H1 (cell line): ENCODE measurements at regions not wholly inside any gene's neighbourhood (a gene's known extent, or its start where the extent isn't known, plus 50 kb on each side); places are given as distances from the start of the nearest gene placed in this dataset.

Experiments
- CTCF ChIA-PET: fragments of 300-600 bp; sonication (Branson Sonifier 250); formaldehyde crosslinking; loops from one replicate; lab custom pipeline; 2021; ENCODE audit not compliant: partially characterized antibody; lab: Charles Lee
- POLR2A ChIA-PET: fragments of 300-600 bp; sonication (Branson Sonifier 250); formaldehyde crosslinking; loops from one replicate; lab custom pipeline; 2021; ENCODE audit warnings: inconsistent platforms; ENCODE audit not compliant: partially characterized antibody; lab: Charles Lee
- DNase-seq, 2 experiments: peaks; one replicate each; pipeline versions ENCODE4 v3.0.0 to v3.0.0-alpha.2; 2010 to 2022; ENCODE audit warnings: low spot score in 2 of 2, low read depth in 1 of 2, mixed read lengths in 1 of 2
- FAIRE-seq: peaks from 2 replicates; lab custom pipeline; 2011; peaks lifted over from hg19 to GRCh38; lab: Jason Lieb, UNC
- H2AFZ ChIP-seq: 2 replicates; pipeline ENCODE4 v1.8.1; 2012; ENCODE audit warnings: low read length, inconsistent platforms
- H2AK5ac ChIP-seq: 2 replicates; pipeline ENCODE4 v1.6.1; 2013; ENCODE audit warnings: low read depth, low read length
- H2BK120ac ChIP-seq: replicated peaks from 2 replicates; pipeline ENCODE3; 2013; ENCODE audit warnings: low read depth, low read length, inconsistent platforms
- H2BK12ac ChIP-seq: 2 replicates; pipeline ENCODE4 v1.6.1; 2013; ENCODE audit warnings: low read depth, low read length
- H2BK15ac ChIP-seq: 2 replicates; pipeline ENCODE4 v1.6.1; 2013; ENCODE audit warnings: low read length
- H2BK20ac ChIP-seq: 2 replicates; pipeline ENCODE4 v1.6.1; 2013; ENCODE audit warnings: low read length
- H2BK5ac ChIP-seq: 2 replicates; pipeline ENCODE4 v1.6.1; 2013; ENCODE audit warnings: low read depth, low read length
- H3K14ac ChIP-seq: 2 replicates; pipeline ENCODE4 v1.6.1; 2013; ENCODE audit warnings: inconsistent platforms; ENCODE audit not compliant: insufficient read length
- H3K18ac ChIP-seq: 2 replicates; pipeline ENCODE4 v1.6.1; 2013; ENCODE audit warnings: low read length; ENCODE audit errors: extremely low read depth
- H3K23ac ChIP-seq: 2 replicates; pipeline ENCODE4 v1.6.1; 2013; ENCODE audit warnings: inconsistent platforms; ENCODE audit not compliant: insufficient read length
- H3K23me2 ChIP-seq: 2 replicates; pipeline ENCODE4 v1.6.1; 2013; ENCODE audit warnings: low read depth, low read length
- H3K27ac ChIP-seq: 2 replicates; pipeline ENCODE4 v1.6.1; 2011; ENCODE audit warnings: low read depth, low read length, inconsistent platforms
- H3K27me3 ChIP-seq, 4 experiments: replicated peaks in 1 of 4; 1 replicate in 1 of 4; 2 replicates in 3 of 4; pipeline versions ENCODE4 v1.6.1 to v1.8.1; 2011 to 2013; ENCODE audit warnings: low read length in 3 of 4, mild to moderate bottlenecking in 3 of 4, inconsistent platforms in 2 of 4, mixed read lengths in 2 of 4, moderate library complexity in 1 of 4; ENCODE audit not compliant: control insufficient read depth in 3 of 4, insufficient read depth in 3 of 4; ENCODE audit errors: extremely low read depth in 1 of 4
- H3K36me3 ChIP-seq, 4 experiments: 2 replicates each; pipeline versions ENCODE4 v1.6.1 to v1.8.1; 2011 to 2013; ENCODE audit warnings: mild to moderate bottlenecking in 4 of 4, low read length in 3 of 4, moderate library complexity in 2 of 4, control low read depth in 1 of 4, inconsistent platforms in 1 of 4; ENCODE audit not compliant: insufficient read depth in 4 of 4, control insufficient read depth in 2 of 4
- H3K4ac ChIP-seq: replicated peaks from 2 replicates; pipeline ENCODE3; 2013; ENCODE audit warnings: low read length, low read depth, mixed read lengths, inconsistent platforms; ENCODE audit not compliant: insufficient read length
- H3K4me1 ChIP-seq, 4 experiments: replicated peaks in 1 of 4; 1 replicate in 1 of 4; 2 replicates in 3 of 4; pipeline versions ENCODE4 v1.6.1 to v1.8.1; 2011 to 2013; ENCODE audit warnings: low read length in 3 of 4, inconsistent platforms in 2 of 4, mixed read lengths in 1 of 4; ENCODE audit not compliant: insufficient read depth in 4 of 4, control insufficient read depth in 3 of 4
- H3K4me2 ChIP-seq, 2 experiments: 2 replicates each; pipeline versions ENCODE4 v1.6.1 to v1.8.1; 2011 to 2013; ENCODE audit warnings: low read depth in 2 of 2, low read length in 2 of 2, control low read depth in 1 of 2, inconsistent platforms in 1 of 2, mild to moderate bottlenecking in 1 of 2; ENCODE audit not compliant: insufficient read depth in 1 of 2
- H3K4me3 ChIP-seq, 4 experiments: fragments of 200-600, 300-600 bp in 1 of 4; sonication (generic), shearing (Covaris generic), sonication (Bioruptor Twin) in 1 of 4; 2 replicates each; pipeline versions ENCODE4 v1.5.1 to v1.8.1; 2011 to 2016; ENCODE audit warnings: low read length in 4 of 4, low read depth in 3 of 4, control low read depth in 2 of 4, inconsistent platforms in 2 of 4, mild to moderate bottlenecking in 2 of 4, mixed read lengths in 1 of 4, moderate library complexity in 1 of 4; ENCODE audit not compliant: insufficient read depth in 2 of 4; ENCODE audit errors: extremely low read depth in 1 of 4
- H3K56ac ChIP-seq: replicated peaks from 2 replicates; pipeline ENCODE3; 2013; ENCODE audit warnings: low read depth, mild to moderate bottlenecking, mixed read lengths, low read length, inconsistent platforms; ENCODE audit not compliant: insufficient read length
- H3K79me1 ChIP-seq: 2 replicates; pipeline ENCODE4 v1.6.1; 2013; ENCODE audit warnings: low read depth, low read length, control low read depth
- H3K79me2 ChIP-seq, 2 experiments: 2 replicates each; pipeline versions ENCODE4 v1.6.1 to v1.8.1; 2012 to 2013; ENCODE audit warnings: low read length in 2 of 2, mild to moderate bottlenecking in 2 of 2, inconsistent platforms in 1 of 2; ENCODE audit not compliant: insufficient read depth in 2 of 2, control insufficient read depth in 1 of 2
- H3K9ac ChIP-seq, 4 experiments: replicated peaks in 1 of 4; 1 replicate in 1 of 4; 2 replicates in 3 of 4; pipeline versions ENCODE4 v1.6.1 to v1.8.1; 2011 to 2013; ENCODE audit warnings: low read depth in 3 of 4, low read length in 3 of 4, control low read depth in 2 of 4, mild to moderate bottlenecking in 2 of 4, moderate library complexity in 2 of 4, inconsistent platforms in 1 of 4; ENCODE audit errors: extremely low read depth in 1 of 4
- H3K9me3 ChIP-seq, 2 experiments: 2 replicates each; pipeline versions ENCODE4 v1.6.1 to v1.8.1; 2012 to 2013; ENCODE audit warnings: mild to moderate bottlenecking in 2 of 2, moderate library complexity in 2 of 2, control low read depth in 1 of 2, inconsistent platforms in 1 of 2, low read depth in 1 of 2, low read length in 1 of 2, mixed read lengths in 1 of 2; ENCODE audit not compliant: insufficient read depth in 2 of 2
- H4K20me1 ChIP-seq, 2 experiments: replicated peaks in 1 of 2; 2 replicates each; pipeline versions ENCODE3 to v1.8.1; 2011 to 2013; ENCODE audit warnings: inconsistent platforms in 2 of 2, low read length in 2 of 2, mild to moderate bottlenecking in 1 of 2; ENCODE audit not compliant: insufficient read depth in 2 of 2, control insufficient read depth in 1 of 2
- H4K5ac ChIP-seq: 2 replicates; pipeline ENCODE4 v1.6.1; 2013; ENCODE audit warnings: low read length, low read depth, mixed read lengths, inconsistent platforms; ENCODE audit not compliant: insufficient read length
- H4K8ac ChIP-seq: 2 replicates; pipeline ENCODE4 v1.8.0; 2013; ENCODE audit warnings: mild to moderate bottlenecking, moderate library complexity, low read length, inconsistent platforms; ENCODE audit not compliant: insufficient read depth; ENCODE audit errors: extremely low read depth
- H4K91ac ChIP-seq: replicated peaks from 2 replicates; pipeline ENCODE3; 2013; ENCODE audit warnings: low read length, mixed read lengths, inconsistent platforms; ENCODE audit not compliant: insufficient read length
- BACH1 ChIP-seq: IDR thresholded peaks from 2 replicates; pipeline ENCODE4 v1.6.1; 2012; ENCODE audit warnings: low read length, improper control_type of control experiment
- CBX8 ChIP-seq: fragments of 300-800, 300-1000 bp; sonication (generic); IDR thresholded peaks from 2 replicates; pipeline ENCODE4 v1.7.1; 2016; ENCODE audit warnings: low read depth, low read length, borderline replicate concordance
- CEBPB ChIP-seq: IDR thresholded peaks from 2 replicates; pipeline ENCODE4 v1.6.1; 2012; ENCODE audit warnings: low read depth, low read length
- CREB1 ChIP-seq: IDR thresholded peaks from 2 replicates; pipeline ENCODE4 v1.6.1; 2012; ENCODE audit warnings: inconsistent platforms
- E2F6 ChIP-seq: IDR thresholded peaks from 2 replicates; pipeline ENCODE4 v1.6.1; 2012; ENCODE audit warnings: inconsistent platforms
- GABPA ChIP-seq: IDR thresholded peaks from 2 replicates; pipeline ENCODE4 v1.6.1; 2011; ENCODE audit warnings: mild to moderate bottlenecking, low read length, moderate library complexity, borderline replicate concordance; ENCODE audit not compliant: insufficient read depth
- GTF2F1 ChIP-seq: IDR thresholded peaks from 2 replicates; pipeline ENCODE4 v1.6.1; 2012; ENCODE audit warnings: low read depth, low read length, improper control_type of control experiment, borderline replicate concordance
- HDAC2 ChIP-seq, 2 experiments: fragments of 300-600 bp in 1 of 2; sonication (generic) in 1 of 2; IDR thresholded peaks; 2 replicates each; pipeline ENCODE4 v1.6.1; 2011 to 2012; ENCODE audit warnings: low read depth in 2 of 2, low read length in 2 of 2, mild to moderate bottlenecking in 2 of 2, moderate library complexity in 2 of 2, borderline replicate concordance in 1 of 2, inconsistent platforms in 1 of 2
- JUND ChIP-seq: IDR thresholded peaks from 2 replicates; pipeline ENCODE4 v1.6.1; 2011; ENCODE audit warnings: mild to moderate bottlenecking, improper control_type of control experiment, low read length
- KDM1A ChIP-seq: fragments of 200-600, 300-600 bp; sonication (generic); IDR thresholded peaks from 2 replicates; pipeline ENCODE4 v1.7.1; 2016; ENCODE audit warnings: mild to moderate bottlenecking, low read length, borderline replicate concordance
- MAFK ChIP-seq: IDR thresholded peaks from 2 replicates; pipeline ENCODE4 v1.6.1; 2012; ENCODE audit warnings: low read depth, mild to moderate bottlenecking, improper control_type of control experiment, low read length
- NRF1 ChIP-seq: IDR thresholded peaks from 2 replicates; pipeline ENCODE4 v1.6.1; 2011; ENCODE audit warnings: mild to moderate bottlenecking, low read depth, low read length, improper control_type of control experiment
- POU5F1 ChIP-seq: IDR thresholded peaks from 2 replicates; pipeline ENCODE4 v1.6.1; 2011; ENCODE audit warnings: low read depth, mild to moderate bottlenecking, low read length, moderate library complexity
- SIRT6 ChIP-seq: IDR thresholded peaks from one replicate; pipeline ENCODE4 v1.7.1; 2012; ENCODE audit warnings: low read length, inconsistent platforms
- TCF12 ChIP-seq: IDR thresholded peaks from 2 replicates; pipeline ENCODE4 v1.6.1; 2011; ENCODE audit warnings: low read depth, mild to moderate bottlenecking, low read length
- WGBS, 2 experiments: shearing (Covaris generic) in 1 of 2; methylation state at CpG; one replicate each; pipeline versions ENCODE4 v1.1.6 to v1.1.7; 2013 to 2015; ENCODE audit warnings: low lambda C conversion rate in 2 of 2, mixed read lengths in 2 of 2, inconsistent platforms in 1 of 2, low coverage in 1 of 2, missing lambda C conversion rate in 1 of 2; ENCODE audit not compliant: insufficient replicate concordance in 2 of 2, insufficient coverage in 1 of 2, insufficient read length in 1 of 2; ENCODE audit errors: extremely low coverage in 1 of 2, missing lambda C conversion rate in 1 of 2; 5-methylcytosine and 5-hydroxymethylcytosine counted together

- H3K4me1 ChIP-seq: no peaks in the 10 kb centered on the region; a peak in 1 of 7 replicates
- H3K4me3 ChIP-seq: no peak overlapping the region
- no peak overlapping the region for H2BK20ac ChIP-seq
- H4K5ac ChIP-seq: no peak overlapping the region
- no peaks in the 10 kb centered on the region for H4K20me1 ChIP-seq
- H2BK5ac ChIP-seq: no peak overlapping the region
- H3K23ac ChIP-seq: no peak overlapping the region
- H2BK12ac ChIP-seq: no peak overlapping the region
- no peak overlapping the region for H3K14ac ChIP-seq
- no peaks in the 10 kb centered on the region for H3K9me3 ChIP-seq
- H2BK120ac ChIP-seq: no peak overlapping the region
- H4K91ac ChIP-seq: no peak overlapping the region
- 94% methylated on average over 7 of the region's 7 CpGs; no CpG with 5 or more reads in 1 of the 2 experiments for WGBS, 2 experiments
- H3K4ac ChIP-seq: no peak overlapping the region
- no peak overlapping the region for H3K9ac ChIP-seq
- no peak overlapping the region for H4K8ac ChIP-seq
- H3K56ac ChIP-seq: no peak overlapping the region
- no peak overlapping the region for H2BK15ac ChIP-seq
- no peak overlapping the region for H3K4me2 ChIP-seq
- no peaks in the 10 kb centered on the region for H3K79me2 ChIP-seq
- H3K36me3 ChIP-seq: no peaks in the 10 kb centered on the region
- no peak overlapping the region for H2AFZ ChIP-seq
- H3K27me3 ChIP-seq: peaks cover 0 to 2% (median 0%) of the 10 kb centered on the region in 4 experiments; a peak in 1 of 7 replicates
- H3K23me2 ChIP-seq: no peaks in the 10 kb centered on the region
- H3K27ac ChIP-seq: no peak overlapping the region
- POLR2A ChIA-PET: no interaction called here
- no peak for FAIRE-seq
- no peaks in the 10 kb centered on the region for H3K79me1 ChIP-seq
- H2AK5ac ChIP-seq: no peak overlapping the region
- no peak overlapping the region for H3K18ac ChIP-seq
- DNase-seq: no peak
- CTCF ChIA-PET: interaction anchor here (0.5 to 2.2 kb wide), 5 partner anchors 10 to 157 kb away, joined by 3 to 8 read pairs (median 3); no protein-coding TSS in a partner anchor
- TF ChIP-seq JUND: no peak
- no peak for TF ChIP-seq SIRT6
- no peak for TF ChIP-seq CREB1
- TF ChIP-seq E2F6: no peak
- TF ChIP-seq CBX8: no peak
- no peak for TF ChIP-seq BACH1
- no peak for TF ChIP-seq KDM1A
- TF ChIP-seq TCF12: no peak
- no peak for TF ChIP-seq CEBPB
- no peak for TF ChIP-seq MAFK
- TF ChIP-seq GABPA: no peak
- no peak for TF ChIP-seq HDAC2 (IDR thresholded peaks at IDR 0.05; ENCODE audit: borderline replicate concordance in 1 of 2, low read depth in 2 of 2, low read length in 2 of 2)
- TF ChIP-seq NRF1: no peak
- TF ChIP-seq POU5F1: no peak
- TF ChIP-seq GTF2F1: no peak
These were observed 73.4 kb downstream of the GSC start for GRCh38 chr14:94696518-94696917.
